Stimulated activated CD4-positive, alpha-beta T cell treated with anti-CD3 and anti-CD28 coated beads, Interleukin-12 subunit alpha, Interleukin-12 subunit beta, amount 100 ng/mL, for 48 hours (primary cell): ENCODE measurements at regions not wholly inside any gene's neighbourhood (a gene's known extent, or its start where the extent isn't known, plus 50 kb on each side); places are given as distances from the start of the nearest gene placed in this dataset.

Source experiments
- DNase-seq, 3 donors: peaks; one replicate each; pipeline ENCODE4 v3.0.0-alpha.2; 2020; ENCODE audit warnings: low read depth in 2 of 3, low spot score in 1 of 3

DNA sequence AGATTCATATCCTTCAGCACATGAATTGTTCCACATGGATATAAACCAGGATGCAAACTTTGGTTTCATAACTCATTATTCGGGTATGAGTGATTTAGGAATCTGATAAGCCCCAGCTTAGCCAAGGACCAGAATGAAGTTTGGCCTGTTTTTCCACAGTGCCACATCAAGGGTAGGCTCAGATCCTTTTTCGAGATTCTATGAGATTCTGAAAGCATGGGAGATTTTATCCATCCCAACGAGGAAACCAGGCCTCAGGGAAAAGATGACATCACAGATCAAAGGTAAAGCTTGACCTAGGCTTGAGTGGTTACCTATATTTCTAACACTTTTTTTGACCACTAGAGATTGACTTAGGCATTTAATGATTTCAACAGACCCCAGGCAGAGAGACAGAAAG is 590.8 kb upstream of the PKDCC start:
- no peak for DNase-seq

GRCh38 chr2:41460661-41461060 is 587.2 kb upstream of the PKDCC start:
- DNase-seq = no peak

DNA sequence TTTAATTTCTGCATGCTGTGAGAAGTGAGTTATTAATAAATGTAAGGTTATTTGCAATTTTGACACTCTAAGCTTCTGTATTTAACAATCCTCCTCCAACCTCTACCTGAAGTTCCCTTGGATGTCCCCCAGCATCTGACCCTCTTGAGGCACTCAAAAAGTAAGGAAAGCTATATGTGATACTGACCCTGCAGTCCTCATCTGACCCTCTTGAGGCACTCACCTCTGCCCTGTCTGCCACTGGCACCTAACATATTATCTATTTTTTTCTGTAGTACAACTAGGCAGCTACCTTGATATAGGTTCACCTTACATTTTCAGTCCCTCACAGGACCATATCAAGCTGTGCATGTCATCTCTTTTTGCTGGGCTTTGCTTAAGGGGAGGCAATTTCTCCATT is 583.4 kb upstream of the PKDCC start:
- no peak for DNase-seq

DNA sequence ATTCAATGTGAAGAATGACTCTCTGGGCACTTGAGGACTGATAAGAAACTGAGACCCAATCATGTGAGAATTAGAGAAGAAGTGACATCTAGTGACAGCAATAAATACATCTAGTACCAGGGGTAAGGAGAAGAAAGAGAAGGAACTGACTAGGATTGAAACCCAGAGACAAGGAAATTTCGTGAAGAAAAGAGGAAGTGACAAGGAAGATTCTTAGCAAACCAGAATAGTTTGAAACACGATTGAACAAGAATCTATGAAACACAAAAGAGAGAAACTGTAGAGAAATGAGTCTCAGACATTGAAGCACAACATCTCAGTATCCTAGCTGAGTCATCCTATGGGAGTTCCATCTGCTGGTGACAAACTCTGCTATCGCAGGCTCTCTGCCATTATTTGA is 571.9 kb upstream of the PKDCC start:
- no peak for DNase-seq

DNA sequence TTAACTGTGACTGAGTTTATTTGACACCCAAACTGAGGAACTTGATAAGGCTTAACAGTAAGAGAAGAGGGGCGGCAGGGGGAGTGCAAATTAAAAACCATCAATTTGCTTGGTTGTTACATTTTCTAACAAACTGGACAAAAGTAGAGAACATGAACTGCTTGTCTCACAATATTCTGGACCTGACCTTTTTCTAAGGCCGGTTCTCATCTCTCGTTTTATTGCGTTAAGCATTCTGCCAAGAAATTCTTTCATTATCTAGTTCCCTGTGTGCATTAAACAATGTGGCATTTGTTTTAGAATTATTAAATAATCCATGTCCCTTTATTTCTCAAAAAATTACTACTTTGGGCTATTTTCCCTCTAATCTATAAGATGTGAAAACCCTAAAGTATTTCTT is 565.2 kb upstream of the PKDCC start:
- DNase-seq = no peak

GRCh38 chr2:41483226-41483625 is 564.6 kb upstream of the PKDCC start:
- no peak for DNase-seq

GRCh38 chr2:41483982-41484857 is 563.6 kb upstream of the PKDCC start:
- no peak for DNase-seq

- DNase-seq = no peak
Measured at GRCh38 chr2:41484858-41485234, 563.0 kb upstream of the PKDCC start.

DNA sequence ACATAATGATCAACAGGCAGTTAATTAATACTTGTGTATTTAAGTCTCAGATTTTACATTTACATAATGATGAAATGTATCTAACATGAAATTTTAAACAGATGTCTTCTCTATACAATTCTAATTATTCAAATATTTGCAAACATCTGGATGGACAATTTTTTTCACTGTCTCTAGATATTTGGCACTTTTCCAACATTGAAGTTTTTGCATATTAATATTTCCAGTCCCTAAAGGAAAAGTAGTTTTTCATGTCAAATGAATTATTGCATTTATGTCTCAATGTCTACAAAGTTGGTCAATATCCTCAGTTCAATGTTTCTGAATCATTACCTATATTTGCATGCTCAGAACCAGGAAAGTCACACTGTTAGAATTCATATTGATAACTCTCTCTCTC is 560.9 kb upstream of the PKDCC start:
- no peak for DNase-seq

DNA sequence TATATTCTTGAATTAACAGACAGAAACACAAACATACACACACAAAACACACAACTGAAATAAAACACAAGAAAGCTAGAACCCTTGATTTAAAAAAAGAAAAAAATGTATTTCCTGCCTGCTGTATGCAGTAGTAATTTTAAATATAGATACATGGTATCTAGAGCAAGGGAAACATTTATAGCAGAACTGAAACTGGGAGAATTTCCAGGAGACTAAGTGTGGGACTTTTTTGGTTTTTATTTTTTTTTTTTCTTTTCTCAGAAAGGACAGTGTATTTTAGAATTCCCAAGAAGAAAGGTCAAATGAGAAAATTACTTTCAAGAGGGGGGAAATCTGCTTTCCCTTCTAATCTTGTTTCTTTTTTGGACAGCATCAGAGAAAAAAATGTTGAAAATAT is 558.9 kb upstream of the PKDCC start:
- DNase-seq = no peak

DNA sequence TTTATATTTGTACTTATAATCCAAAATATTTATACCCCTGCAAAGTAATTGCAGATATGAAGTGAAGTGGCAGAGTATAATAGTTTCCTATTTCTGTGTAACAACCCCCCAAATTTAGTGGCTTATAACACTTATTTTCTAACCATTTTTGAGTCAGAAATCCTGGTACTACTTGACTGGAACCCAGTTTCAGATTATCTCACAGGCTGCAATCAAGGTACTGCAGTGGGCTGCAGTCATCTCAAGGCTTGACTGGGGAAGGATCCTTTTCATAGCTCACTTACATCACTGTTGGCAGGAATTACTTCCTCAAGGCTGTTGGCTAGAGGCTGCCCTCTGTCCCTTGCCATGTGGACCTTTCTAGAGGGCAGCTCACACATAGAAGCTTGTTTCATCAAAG is 558.2 kb upstream of the PKDCC start:
- DNase-seq = no peak

DNA sequence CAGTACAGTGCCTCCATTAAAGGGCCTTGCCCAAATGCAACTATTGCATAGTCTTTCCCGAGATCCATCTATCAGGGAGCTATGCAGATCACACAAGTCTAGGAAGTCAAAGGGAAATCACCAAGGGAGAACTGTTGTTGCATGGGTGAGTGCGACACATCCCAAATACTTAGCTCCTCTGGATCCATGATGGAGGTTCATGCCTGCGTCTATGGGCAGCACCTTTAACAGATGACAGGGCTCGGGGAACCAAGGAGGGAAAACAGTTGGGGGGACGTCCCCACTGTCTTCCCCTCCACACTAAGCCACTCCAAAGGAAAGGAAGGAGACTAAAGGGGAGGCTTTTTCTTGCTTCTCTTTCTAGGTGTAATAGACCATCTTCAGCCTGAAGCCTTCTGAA is 552.8 kb upstream of the PKDCC start:
- DNase-seq = no peak

- DNase-seq = no peak
Measured at GRCh38 chr2:41496908-41497307, 550.9 kb upstream of the PKDCC start.

DNA sequence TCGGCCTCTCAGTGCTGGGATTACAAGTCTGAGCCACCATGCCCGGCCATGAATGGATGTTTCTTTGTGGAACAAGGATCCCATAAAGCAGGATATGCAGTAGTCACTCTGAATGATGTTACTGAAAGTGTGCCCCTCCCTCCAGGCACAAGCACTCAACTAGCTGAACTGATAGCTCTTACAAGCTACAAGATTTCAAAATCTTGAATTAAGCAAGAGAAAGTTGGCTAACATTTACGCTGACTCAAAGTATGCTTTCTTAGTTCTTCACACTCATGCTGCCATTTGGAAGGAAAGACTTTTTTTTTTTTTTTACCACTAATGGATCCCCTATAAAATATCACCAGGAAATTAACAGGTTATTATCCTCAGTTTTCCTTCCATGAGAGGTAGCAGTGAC is 549.0 kb upstream of the PKDCC start:
- no peak for DNase-seq

DNA sequence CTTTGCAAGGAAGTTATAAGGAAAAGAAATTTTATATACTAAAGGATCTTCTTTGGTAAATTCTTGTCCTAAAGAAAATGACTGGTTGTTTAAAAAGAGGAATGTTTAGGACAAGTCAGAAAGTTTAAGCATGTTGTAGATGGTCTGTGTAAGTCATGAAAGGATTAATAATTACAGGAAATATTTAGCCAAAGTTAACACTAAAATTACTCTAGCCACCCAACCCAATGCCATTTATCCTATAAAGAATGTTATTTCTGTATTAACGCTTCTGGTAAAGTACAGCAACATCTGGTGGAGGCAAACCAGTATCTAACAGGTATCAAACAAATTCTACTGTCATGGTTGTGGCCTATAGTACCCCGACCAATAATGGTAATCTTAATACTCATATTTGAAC is 546.9 kb upstream of the PKDCC start:
- DNase-seq = no peak

DNA sequence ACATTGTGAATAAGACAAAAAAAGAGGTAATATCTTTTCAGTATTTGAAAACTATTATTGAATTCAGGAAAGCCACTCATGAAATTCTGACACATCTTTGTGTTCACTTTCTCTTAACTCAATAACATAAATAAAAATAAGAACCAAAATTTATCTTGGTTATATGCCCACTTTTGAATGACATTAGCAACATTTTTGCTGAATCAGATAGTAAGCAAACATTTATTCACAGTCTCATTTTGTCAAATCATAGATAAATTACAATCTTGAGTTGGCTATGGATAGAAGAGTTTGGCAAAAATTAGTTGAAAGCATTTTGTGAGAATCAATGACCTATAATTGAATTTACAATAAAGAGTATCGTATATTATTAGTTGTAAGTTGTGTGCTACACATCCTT is 545.1 kb upstream of the PKDCC start:
- no peak for DNase-seq

DNA sequence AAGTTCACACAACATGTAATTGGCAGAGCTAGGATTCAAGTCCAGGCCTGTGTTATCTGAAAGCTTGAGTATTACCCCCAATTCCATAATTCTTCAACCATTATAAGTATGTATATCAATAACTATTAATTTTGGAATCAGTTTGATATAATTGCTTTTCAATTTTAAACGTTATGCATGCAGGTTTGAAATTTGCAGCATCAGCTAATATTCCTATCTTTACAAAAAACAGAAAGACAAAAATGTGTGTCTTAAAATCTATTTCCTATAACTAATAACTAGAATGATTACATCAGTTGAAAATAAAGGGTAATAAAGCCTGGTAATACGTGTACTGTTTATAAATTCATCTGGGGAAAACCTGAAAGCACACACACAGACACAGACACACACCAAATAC is 543.3 kb upstream of the PKDCC start:
- no peak for DNase-seq

GRCh38 chr2:41510108-41510507 is 537.7 kb upstream of the PKDCC start:
- DNase-seq = no peak

GRCh38 chr2:41521211-41521610 is 526.6 kb upstream of the PKDCC start:
- DNase-seq = no peak

DNA sequence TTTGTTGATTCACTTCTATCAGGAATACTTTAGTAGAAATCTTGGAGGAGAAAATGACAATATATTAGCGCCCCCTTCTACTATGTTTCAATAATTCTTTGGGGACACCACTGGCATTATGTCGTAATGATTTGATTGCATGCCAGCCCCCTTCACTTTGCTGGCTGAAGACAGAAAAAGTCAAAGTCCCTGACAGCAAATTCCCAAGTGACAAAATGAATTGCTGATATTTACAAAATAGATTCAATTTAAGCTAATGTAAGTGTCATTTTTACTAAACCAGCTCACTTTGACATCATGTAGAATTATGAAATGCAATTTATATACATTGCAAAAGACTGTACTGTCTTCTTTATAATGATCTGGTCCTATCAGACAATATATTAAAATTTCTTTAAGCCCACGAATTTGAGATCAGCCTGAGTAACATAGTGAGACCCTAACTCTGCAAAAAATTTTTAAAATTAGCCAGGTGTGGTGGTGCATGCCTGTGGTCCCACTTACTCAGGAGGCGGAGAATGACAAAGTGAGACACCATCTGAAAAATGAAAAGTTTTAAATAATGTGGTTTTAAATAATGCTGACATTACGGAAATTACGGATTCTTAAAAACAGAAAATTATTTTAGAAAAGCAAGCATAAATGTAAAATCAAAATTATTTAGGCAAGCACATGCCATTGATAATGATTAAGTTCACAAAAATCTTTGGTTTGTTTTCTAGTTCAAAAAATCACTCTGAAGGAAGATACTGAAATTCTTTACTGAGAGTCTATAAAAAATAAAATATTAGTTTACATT is 520.1 kb upstream of the PKDCC start:
- DNase-seq = no peak

GRCh38 chr2:41535575-41535974 is 512.2 kb upstream of the PKDCC start:
- no peak for DNase-seq

DNA sequence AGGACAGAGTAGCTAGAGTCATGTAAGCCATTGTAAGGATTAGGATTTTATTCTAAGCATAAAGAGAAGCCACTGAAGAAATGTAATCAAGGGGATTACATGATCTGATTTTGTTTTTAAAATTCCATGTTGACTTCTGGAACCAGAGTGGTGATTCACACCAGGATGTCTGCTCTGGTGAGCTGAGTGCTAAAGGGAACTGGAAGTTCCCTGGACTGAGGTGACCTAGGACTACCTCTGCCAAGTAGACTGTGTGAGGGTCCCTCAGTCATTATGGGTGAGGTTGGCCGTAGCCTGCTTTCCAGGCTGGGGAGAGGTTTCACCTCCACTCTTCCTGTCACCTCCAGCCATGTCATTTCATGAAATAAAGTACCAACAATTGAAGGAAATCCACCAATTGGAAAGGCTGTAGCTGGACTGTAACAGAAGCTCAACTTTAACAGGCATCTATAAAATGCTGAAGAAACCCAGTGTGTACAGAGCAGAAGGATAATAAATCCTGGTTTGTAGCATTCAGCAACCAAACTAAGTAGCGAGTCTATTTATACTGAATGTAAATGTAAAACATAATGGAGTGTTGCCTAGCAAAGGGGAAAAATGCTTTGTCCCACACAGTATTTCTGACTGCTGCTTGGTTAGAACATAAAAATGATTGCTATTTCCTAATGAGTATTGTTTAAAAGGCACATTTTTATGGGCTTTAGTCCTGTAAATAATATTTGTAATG is 507.4 kb upstream of the PKDCC start:
- no peak for DNase-seq
